Uterus (tissue), 2 donors: ENCODE measurements at regions not wholly inside any gene's neighbourhood (a gene's known extent, or its start where the extent isn't known, plus 50 kb on each side); places are given as distances from the start of the nearest gene placed in this dataset.

Experiments used
- POLR2A ChIP-seq, 2 donors: fragments of 450-650 bp; IDR thresholded peaks; one replicate each; pipeline ENCODE4 v1.6.1; 2016; ENCODE audit warnings: antibody characterized with exemption in 2 of 2, mild to moderate bottlenecking in 1 of 2, moderate library complexity in 1 of 2
- TF ChIP-seq, protein P1 (sequence below), 4 experiments: fragments of 200-600 bp in 2 of 4; fragments of 450-650 bp in 2 of 4; sonication (generic) in 2 of 4; IDR thresholded peaks; one replicate each; pipeline ENCODE4 v1.5.1; 2016 to 2019; ENCODE audit warnings: antibody characterized with exemption in 4 of 4, mild to moderate bottlenecking in 2 of 4, moderate library complexity in 1 of 4

GRCh38 chr4:100130964-100131363 is 59.3 kb downstream of the DDIT4L start:
- TF ChIP-seq, protein P1, sequence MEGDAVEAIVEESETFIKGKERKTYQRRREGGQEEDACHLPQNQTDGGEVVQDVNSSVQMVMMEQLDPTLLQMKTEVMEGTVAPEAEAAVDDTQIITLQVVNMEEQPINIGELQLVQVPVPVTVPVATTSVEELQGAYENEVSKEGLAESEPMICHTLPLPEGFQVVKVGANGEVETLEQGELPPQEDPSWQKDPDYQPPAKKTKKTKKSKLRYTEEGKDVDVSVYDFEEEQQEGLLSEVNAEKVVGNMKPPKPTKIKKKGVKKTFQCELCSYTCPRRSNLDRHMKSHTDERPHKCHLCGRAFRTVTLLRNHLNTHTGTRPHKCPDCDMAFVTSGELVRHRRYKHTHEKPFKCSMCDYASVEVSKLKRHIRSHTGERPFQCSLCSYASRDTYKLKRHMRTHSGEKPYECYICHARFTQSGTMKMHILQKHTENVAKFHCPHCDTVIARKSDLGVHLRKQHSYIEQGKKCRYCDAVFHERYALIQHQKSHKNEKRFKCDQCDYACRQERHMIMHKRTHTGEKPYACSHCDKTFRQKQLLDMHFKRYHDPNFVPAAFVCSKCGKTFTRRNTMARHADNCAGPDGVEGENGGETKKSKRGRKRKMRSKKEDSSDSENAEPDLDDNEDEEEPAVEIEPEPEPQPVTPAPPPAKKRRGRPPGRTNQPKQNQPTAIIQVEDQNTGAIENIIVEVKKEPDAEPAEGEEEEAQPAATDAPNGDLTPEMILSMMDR (IDR thresholded peaks at IDR 0.05): no peak
- no peak for TF ChIP-seq POLR2A (IDR thresholded peaks at IDR 0.05)
